GM13977 (cell line): ENCODE measurements at regions not wholly inside any gene's neighbourhood (a gene's known extent, or its start where the extent isn't known, plus 50 kb on each side); places are given as distances from the start of the nearest gene placed in this dataset.

ENCODE experiments used
- DNase-seq: peaks from one replicate; pipeline ENCODE4 v3.0.0; 2012; ENCODE audit warnings: low spot score
- in situ Hi-C: fragments of 300-500 bp; cut with MboI; formaldehyde crosslinking; loops from one replicate; pipeline ENCODE4 v1.12.0; 2022; ENCODE audit warnings: low sequenced_read_pairs, low pct_unique_long_range_greater_than_20kb, mixed read lengths, inconsistent platforms; ENCODE audit not compliant: unreplicated experiment
- TF ChIP-seq, protein P1 (sequence below): IDR thresholded peaks from 2 replicates; pipeline ENCODE4 v1.5.1; 2012; ENCODE audit warnings: mild to moderate bottlenecking, control low read depth; ENCODE audit not compliant: insufficient read depth; ENCODE audit errors: extremely low read depth, missing control alignments

DNA sequence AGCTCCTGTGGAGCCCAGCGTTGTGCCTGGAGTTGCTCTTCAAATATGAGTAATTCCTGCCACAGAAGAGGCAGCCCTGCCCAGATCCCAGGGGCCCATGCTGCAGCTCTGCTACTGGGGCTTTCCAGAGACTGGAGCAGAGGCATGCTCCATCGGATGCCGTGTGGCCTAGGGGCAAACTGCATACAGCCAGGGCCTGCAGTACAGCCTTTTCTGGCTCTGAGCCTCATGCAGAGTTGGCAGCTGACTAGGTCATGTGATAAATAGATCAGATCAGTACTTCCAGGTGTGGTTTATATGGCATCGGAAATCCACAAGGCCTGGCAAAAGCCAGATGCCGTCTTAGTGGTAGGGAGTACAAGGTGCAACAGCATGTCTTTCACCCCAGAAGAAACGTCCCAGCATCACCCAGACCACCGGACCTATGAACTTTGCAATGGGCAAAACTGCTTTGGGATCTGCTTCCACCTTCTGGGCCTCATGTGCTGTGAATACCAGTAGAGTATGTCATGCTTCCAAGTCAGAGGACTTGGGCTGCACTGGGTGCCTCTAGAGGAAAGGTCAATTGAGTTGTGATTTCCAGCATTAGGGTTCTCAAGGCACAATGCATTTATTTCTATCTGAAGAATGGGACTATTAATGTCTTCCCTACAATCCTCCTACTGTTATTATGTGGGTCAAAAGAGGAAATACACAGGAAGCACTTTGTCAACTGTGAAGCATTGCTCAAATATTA is 250.7 kb upstream of the ZNF32 start:
- TF ChIP-seq, protein P1, sequence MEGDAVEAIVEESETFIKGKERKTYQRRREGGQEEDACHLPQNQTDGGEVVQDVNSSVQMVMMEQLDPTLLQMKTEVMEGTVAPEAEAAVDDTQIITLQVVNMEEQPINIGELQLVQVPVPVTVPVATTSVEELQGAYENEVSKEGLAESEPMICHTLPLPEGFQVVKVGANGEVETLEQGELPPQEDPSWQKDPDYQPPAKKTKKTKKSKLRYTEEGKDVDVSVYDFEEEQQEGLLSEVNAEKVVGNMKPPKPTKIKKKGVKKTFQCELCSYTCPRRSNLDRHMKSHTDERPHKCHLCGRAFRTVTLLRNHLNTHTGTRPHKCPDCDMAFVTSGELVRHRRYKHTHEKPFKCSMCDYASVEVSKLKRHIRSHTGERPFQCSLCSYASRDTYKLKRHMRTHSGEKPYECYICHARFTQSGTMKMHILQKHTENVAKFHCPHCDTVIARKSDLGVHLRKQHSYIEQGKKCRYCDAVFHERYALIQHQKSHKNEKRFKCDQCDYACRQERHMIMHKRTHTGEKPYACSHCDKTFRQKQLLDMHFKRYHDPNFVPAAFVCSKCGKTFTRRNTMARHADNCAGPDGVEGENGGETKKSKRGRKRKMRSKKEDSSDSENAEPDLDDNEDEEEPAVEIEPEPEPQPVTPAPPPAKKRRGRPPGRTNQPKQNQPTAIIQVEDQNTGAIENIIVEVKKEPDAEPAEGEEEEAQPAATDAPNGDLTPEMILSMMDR = no peak
- in situ Hi-C loops = no loop called here
- DNase-seq = no peak

DNA sequence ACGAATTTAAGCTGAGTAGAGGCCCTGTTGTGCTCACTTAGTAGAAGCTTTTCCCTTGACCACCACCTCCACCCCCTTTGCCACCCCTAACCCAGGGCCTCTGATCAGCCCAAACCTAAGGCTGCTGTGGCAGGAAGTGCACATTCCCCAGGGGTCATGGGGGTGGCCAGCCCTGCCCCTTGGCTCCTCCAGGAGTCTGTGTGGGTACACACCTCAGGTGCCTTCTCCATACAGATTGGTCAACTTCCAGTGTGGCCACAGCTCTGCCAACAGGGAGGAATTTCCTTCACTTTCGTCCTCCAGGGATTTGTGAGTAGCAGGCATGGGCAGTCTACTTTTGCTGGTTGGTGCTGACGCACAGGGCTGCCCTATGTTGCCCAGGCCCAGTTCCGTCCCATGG is 249.9 kb upstream of the ZNF32 start:
- DNase-seq = no peak
- in situ Hi-C loops = no loop called here
- TF ChIP-seq, protein P1 = no peak

DNA sequence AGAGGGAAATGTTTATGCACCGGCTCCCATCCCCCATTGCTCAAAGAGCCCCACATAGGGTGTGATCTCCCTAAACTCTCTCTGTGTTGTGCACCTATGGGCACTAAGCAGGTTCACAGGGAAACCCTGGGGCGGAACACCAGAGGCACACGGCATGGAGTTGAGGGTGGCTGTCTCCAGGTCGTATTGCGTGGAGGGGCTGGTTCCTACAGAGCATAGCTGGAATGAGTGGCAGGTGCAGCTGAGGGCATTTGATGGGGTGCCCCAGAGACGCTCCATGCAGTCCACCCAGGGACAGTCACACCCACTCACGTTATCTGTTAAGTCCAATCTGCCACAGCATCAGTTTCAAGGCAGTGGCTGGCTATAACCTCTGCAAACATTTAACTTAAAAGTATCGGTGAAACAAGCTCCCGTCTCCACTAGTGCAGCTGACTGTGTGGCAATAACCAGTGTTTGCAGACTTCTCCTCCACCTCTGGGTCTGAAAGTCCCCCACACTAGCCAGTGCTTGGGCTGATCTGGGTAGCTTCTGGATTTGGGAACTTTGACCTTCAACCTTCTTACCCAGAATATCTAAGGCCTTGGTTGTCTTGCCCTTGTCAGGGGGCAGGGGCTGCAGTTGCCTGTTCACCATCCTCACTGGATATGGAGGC is 249.2 kb upstream of the ZNF32 start:
- DNase-seq = no peak
- in situ Hi-C loops = no loop called here
- TF ChIP-seq, protein P1 = no peak

DNA sequence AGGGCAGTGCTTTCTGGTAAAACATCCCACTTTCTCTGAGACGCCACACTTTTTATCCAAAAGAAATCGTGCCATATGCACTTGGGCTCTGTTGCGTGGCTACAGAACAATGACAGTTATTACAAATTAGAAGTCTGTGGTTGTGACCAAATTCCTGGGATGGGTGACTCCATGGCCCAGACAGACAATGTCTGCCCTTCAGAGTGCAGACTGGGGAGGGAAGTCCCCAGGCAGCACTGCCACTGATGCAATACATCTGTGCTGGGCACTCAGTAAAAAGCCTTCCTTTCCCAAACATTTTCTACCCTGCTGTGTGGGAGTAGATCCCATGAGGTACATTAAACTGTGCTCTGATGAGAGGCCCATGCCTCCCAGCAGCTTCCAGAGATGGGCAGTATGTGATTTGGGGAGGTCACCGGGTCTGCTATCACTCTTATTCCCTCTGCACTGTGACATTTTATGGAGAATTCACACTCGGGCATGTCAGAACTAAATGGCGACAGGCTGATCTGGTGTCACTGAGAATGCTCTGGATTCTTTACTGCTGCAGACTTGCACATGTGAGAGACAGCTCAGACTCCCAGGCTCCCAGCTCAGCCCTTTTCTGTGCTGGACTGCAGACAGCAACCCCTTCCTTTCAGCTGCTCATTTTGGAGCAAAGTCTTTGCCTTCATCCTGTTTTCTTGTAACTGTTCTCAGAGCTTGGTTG is 243.5 kb upstream of the ZNF32 start:
- TF ChIP-seq, protein P1 = no peak
- no peak for DNase-seq
- in situ Hi-C loops = no loop called here

DNA sequence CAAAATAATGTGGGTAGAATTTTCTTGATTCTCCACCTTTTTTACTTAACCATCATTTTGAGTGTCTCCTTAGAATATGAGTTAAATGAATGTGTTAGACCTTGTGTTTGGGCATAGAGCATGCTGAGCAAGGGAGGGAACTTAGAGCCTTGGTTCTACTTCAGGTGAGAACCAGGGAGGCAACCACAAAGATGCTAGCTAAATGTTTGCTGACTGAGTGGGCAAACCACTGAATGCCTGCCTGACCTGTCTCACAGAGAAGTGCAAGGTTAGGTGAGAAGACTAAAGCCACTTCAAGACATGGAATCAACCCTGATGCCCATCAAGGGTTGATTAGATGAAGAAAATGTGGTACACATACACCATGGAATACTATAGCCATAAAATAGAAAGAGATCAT is 242.6 kb upstream of the ZNF32 start:
- DNase-seq = no peak
- TF ChIP-seq, protein P1 = no peak
- in situ Hi-C loops = no loop called here

DNA sequence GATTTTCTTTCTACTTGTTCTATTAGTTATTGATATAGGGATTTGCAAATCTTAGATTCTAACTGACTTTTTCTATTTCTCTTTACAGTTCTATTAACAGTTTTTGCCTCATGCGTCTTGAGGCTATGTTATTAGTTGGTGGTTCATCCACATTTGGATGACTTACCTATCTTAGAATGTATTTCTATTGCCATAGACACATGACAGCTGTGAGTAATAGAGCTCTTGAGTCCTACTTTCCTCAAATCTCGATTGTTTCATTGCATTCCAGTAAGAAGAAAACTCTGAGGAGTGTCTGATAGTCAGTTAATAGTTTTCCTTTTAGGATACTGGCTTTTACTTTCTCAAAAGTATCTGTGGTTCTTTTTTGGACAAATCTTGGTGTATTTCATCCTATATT is 241.4 kb upstream of the ZNF32 start:
- TF ChIP-seq, protein P1 = no peak
- in situ Hi-C loops = no loop called here
- DNase-seq = no peak
